ENCODE measurements at regions not wholly inside any gene's neighbourhood (a gene's known extent, or its start where the extent isn't known, plus 50 kb on each side); places are given as distances from the start of the nearest gene placed in this dataset.

DNA sequence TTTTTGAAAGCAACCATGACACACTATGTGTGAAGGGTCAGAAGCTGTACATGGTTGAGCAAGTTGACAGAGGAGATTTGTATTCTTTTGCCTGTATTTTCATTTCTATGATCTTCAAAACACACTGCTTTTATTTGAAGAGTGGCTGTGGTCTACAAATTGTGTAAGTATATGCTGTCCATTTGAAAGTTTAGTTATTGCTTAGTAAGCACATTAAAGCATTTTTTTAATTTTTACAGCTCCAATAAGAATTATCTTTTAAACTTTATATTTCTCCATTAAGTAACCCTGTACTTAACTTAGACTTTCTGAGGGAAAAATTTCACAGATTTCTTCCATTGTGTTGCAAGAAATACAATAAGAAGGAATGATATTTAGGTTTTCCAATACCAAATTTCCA is 915.2 kb downstream of the SLC6A15 start:
- TF ChIP-seq POLR2A (IDR thresholded peaks at IDR 0.05), result no peak
- TF ChIP-seq CTCF (IDR thresholded peaks at IDR 0.05), result no peak

All from upper lobe of left lung (tissue), 4 donors.